ENCODE measurements at regions not wholly inside any gene's neighbourhood (a gene's known extent, or its start where the extent isn't known, plus 50 kb on each side); places are given as distances from the start of the nearest gene placed in this dataset.

GRCh38 chr2:54020793-54021414 lies 50.1 kb upstream of the PSME4 start:
- no peak for TF ChIP-seq CTCF (IDR thresholded peaks at IDR 0.05; ENCODE audit: poor library complexity)
- TF ChIP-seq EZH2phosphoT487 (IDR thresholded peaks at IDR 0.05; ENCODE audit: low read depth, severe bottlenecking, unreplicated experiment): no peak
- TF ChIP-seq EZH2 (IDR thresholded peaks at IDR 0.05; ENCODE audit: borderline replicate concordance): no peak
- H3K9me2 ChIP-seq (replicated peaks; ENCODE audit: insufficient read depth): no peaks in the 10 kb centered on the region
- no peak overlapping the region for H3K4me2 ChIP-seq
- no peaks in the 10 kb centered on the region for H3K36me3 ChIP-seq (replicated peaks; ENCODE audit: insufficient read depth, low read depth)
- no peaks in the 10 kb centered on the region for H3K27me3 ChIP-seq
- peak; percentile 34 for DNase-seq (ENCODE audit: low spot score)
- no peaks in the 10 kb centered on the region for H3K79me2 ChIP-seq
- H3K4me3 ChIP-seq: no peak overlapping the region
- H3K27ac ChIP-seq: peak overlapping the region; percentile 14
- WGBS (ENCODE audit: low lambda C conversion rate, missing lambda C conversion rate): 88% methylated on average over 7 of the region's 7 CpGs
- no peaks in the 10 kb centered on the region for H4K20me1 ChIP-seq (ENCODE audit: insufficient read depth, poor library complexity, severe bottlenecking)
- peaks cover 4% of the 10 kb centered on the region for H3K4me1 ChIP-seq (ENCODE audit: insufficient read depth)
- no peak overlapping the region for H2AFZ ChIP-seq
- H3K9me3 ChIP-seq (ENCODE audit: low read depth): no peaks in the 10 kb centered on the region
